ENCODE measurements at regions not wholly inside any gene's neighbourhood (a gene's known extent, or its start where the extent isn't known, plus 50 kb on each side); places are given as distances from the start of the nearest gene placed in this dataset.

DNA sequence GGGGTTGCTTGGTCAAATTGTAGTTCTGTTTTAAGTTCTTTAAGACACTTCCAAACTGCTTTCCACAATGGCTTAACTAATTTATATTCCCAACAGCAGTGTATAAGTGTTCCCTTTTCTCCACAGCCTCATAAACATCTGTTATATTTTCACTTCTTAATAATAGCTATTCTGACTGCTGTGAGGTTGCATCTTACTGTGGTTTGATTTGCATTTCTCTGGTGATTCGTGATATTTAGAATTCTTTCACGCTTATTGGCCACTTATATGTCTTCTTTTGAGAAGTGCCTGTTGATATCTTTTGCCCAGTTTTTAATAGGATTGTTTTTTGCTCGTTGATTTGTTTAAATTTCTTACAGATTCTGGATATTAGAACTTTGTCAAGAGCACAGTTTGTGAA is 278.6 kb upstream of the ITM2A start:
- H3K9me3 ChIP-seq (ENCODE audit: control insufficient read depth, insufficient read depth, low read length) = peaks cover 1% of the 10 kb centered on the region; the same call in 1 of the 2 replicates
- TF ChIP-seq, protein P1, sequence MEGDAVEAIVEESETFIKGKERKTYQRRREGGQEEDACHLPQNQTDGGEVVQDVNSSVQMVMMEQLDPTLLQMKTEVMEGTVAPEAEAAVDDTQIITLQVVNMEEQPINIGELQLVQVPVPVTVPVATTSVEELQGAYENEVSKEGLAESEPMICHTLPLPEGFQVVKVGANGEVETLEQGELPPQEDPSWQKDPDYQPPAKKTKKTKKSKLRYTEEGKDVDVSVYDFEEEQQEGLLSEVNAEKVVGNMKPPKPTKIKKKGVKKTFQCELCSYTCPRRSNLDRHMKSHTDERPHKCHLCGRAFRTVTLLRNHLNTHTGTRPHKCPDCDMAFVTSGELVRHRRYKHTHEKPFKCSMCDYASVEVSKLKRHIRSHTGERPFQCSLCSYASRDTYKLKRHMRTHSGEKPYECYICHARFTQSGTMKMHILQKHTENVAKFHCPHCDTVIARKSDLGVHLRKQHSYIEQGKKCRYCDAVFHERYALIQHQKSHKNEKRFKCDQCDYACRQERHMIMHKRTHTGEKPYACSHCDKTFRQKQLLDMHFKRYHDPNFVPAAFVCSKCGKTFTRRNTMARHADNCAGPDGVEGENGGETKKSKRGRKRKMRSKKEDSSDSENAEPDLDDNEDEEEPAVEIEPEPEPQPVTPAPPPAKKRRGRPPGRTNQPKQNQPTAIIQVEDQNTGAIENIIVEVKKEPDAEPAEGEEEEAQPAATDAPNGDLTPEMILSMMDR (IDR thresholded peaks at IDR 0.05; ENCODE audit: low read depth, low read length) = no peak
- H3K4me3 ChIP-seq (ENCODE audit: low read depth, low read length) = no peak overlapping the region
- no peak for DNase-seq (ENCODE audit: low read depth, low spot score)
- CTCF ChIA-PET = no interaction called here
- no peaks in the 10 kb centered on the region for H3K27me3 ChIP-seq (ENCODE audit: control insufficient read depth, insufficient read depth, low read length)
- H3K27ac ChIP-seq (ENCODE audit: low read depth, low read length) = no peak overlapping the region
- POLR2A ChIA-PET = no interaction called here

DNA sequence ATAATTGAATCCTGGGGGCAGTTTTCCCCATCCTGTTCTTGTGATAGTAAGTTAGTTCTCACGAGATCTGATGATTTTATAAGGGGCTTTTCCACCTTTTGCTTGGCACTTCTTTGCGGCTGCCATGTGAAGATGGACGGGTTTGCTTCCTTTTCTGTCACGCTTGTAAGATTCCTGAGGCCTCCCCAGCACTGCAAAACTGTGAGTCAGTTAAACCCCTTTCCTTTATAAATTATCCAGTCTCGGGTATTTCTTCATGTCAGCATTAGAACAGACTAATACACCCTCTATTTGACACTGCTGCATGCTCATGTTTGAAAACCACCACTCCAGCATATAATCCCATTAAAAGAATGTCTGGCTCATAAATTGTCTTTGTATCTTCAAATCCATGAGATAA is 264.4 kb upstream of the ITM2A start:
- Histone ChIP-seq H3K4me3 (ENCODE audit: low read depth, low read length) (no peak overlapping the region), H3K9me3 (ENCODE audit: control insufficient read depth, insufficient read depth, low read length) (no peaks in the 10 kb centered on the region), H3K27ac (ENCODE audit: low read depth, low read length) (no peak overlapping the region), H3K27me3 (ENCODE audit: control insufficient read depth, insufficient read depth, low read length) (no peaks in the 10 kb centered on the region)
- ChIA-PET POLR2A (no interaction called here), CTCF (interaction anchor here (0.6 kb wide), 1 partner anchor 27 kb away, joined by 3 read pairs; no protein-coding TSS in a partner anchor)
- TF ChIP-seq, protein P1 (IDR thresholded peaks at IDR 0.05; ENCODE audit: low read depth, low read length) = no peak
- DNase-seq (ENCODE audit: low read depth, low spot score) = no peak

DNA sequence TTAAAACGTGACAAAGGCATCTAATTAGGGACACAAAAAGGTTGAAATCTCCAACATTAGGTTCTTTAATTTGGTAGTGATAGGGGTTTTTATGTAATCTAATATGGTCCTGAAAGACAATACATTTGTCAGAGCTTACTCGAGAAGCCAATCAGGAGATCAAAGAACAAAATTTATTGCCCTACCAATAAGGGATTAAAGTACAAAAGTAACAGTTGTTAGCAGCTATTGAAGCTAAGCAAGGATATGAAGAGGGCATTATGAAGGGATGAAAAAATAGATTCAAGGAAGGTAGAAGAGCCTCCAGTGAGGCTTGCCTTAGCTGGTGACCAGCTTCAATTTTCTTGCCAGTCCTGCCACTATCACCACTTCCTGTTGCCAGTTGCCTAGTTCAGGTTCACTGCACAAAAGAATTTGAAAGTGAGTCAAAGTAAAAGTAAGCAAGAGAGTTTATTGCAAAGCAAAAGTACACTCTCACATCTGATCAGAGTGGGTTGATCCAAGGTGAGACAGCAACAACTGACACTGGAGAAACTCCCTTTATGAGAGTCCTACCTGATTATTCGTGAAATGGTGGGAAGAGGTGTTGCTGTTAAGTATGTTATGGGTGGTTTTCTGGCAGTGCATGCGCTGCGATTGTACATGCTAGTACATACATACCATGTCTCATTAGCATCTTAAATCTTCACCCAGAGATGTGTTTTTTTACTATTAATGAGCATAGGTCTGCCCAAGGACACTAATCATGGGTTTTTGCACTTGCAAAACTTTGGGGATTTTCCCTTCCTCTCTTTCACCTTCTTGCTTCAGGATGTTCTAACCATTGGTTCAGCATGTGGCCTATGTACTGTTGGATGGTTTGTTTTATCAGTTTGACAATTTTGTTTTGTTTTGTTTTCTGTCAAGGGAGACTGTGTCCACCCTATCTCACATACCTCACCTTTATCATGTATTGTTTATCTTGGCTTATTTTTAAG is 263.2 kb upstream of the ITM2A start:
- TF ChIP-seq, protein P1 (IDR thresholded peaks at IDR 0.05; ENCODE audit: low read depth, low read length) = no peak
- CTCF ChIA-PET = no interaction called here
- Histone ChIP-seq H3K27me3 (ENCODE audit: control insufficient read depth, insufficient read depth, low read length) (no peaks in the 10 kb centered on the region), H3K27ac (ENCODE audit: low read depth, low read length) (no peak overlapping the region), H3K4me3 (ENCODE audit: low read depth, low read length) (no peak overlapping the region), H3K9me3 (ENCODE audit: control insufficient read depth, insufficient read depth, low read length) (no peaks in the 10 kb centered on the region)
- no peak for DNase-seq (ENCODE audit: low read depth, low spot score)
- POLR2A ChIA-PET = no interaction called here

DNA sequence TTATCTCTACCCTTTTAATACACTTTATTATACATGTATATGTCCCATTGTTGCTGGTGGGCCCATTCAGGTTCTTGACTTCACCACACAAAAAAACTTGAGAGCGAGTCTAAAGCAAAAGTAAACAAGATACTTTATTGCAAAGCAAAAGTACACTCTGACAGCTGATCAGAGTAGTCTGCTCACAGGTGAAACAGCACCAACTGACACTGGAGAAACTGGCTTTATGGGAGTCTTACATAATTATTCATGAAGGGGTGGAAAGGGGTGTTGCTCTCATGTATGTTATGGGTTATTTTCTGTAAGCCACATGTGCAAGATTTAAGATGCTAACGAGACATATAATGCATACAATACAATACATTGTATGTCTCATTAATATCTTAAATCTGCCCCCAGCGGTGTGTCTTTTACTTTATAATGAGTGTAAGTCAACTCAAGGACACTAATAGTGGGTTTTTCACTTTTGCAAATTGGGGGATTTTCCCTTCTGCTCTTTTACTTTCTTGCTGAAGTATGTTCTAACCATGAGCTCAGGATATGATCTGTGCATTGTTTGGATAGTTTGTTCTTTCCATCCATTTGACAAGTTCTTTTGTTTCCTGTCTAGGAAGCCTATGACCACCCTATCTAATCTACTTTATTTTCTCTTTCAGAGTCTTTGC is 256.1 kb upstream of the ITM2A start:
- TF ChIP-seq, protein P1 (IDR thresholded peaks at IDR 0.05; ENCODE audit: low read depth, low read length) = no peak
- Histone ChIP-seq H3K27ac (ENCODE audit: low read depth, low read length) (no peak overlapping the region), H3K9me3 (ENCODE audit: control insufficient read depth, insufficient read depth, low read length) (no peaks in the 10 kb centered on the region), H3K27me3 (ENCODE audit: control insufficient read depth, insufficient read depth, low read length) (no peaks in the 10 kb centered on the region), H3K4me3 (ENCODE audit: low read depth, low read length) (no peak overlapping the region)
- CTCF ChIA-PET = no interaction called here
- POLR2A ChIA-PET = no interaction called here
- DNase-seq (ENCODE audit: low read depth, low spot score) = no peak

DNA sequence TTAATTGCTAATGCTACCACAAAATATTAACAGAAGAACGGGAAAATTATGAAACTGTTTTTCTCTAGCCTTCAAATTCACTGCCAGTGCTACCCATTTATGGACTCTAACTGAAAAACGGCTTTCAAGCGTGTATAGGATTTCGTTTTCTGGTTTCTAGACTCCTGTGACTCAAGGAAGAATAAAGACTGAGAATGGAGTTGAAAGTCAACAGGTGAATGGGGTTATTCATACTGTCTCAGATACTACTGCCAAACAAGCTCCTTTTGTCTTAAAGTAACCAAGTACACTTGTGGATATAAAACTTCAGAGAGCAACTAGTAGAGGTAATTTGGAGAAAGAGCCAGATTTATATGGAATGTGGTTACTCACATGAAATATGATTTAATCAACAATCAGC is 251.1 kb upstream of the ITM2A start:
- H3K9me3 ChIP-seq (ENCODE audit: control insufficient read depth, insufficient read depth, low read length) = no peaks in the 10 kb centered on the region
- CTCF ChIA-PET = no interaction called here
- POLR2A ChIA-PET = no interaction called here

More for the DNA sequence above, 251.1 kb upstream of the ITM2A start:
- Histone ChIP-seq H3K27ac (ENCODE audit: low read depth, low read length) (no peak overlapping the region), H3K4me3 (ENCODE audit: low read depth, low read length) (no peak overlapping the region), H3K27me3 (ENCODE audit: control insufficient read depth, insufficient read depth, low read length) (no peaks in the 10 kb centered on the region)
- no peak for DNase-seq (ENCODE audit: low read depth, low spot score)
- TF ChIP-seq, protein P1 (IDR thresholded peaks at IDR 0.05; ENCODE audit: low read depth, low read length) = no peak

Measured in AG04450 (cell line).